ENCODE measurements at regions not wholly inside any gene's neighbourhood (a gene's known extent, or its start where the extent isn't known, plus 50 kb on each side); places are given as distances from the start of the nearest gene placed in this dataset.

- DNase-seq (ENCODE audit: low read depth in 4 of 4, low spot score in 3 of 4), result no peak
These were observed 82.5 kb upstream of the BHLHE23 start for GRCh38 chr20:63089051-63089907.

- no peak for DNase-seq (ENCODE audit: low read depth in 4 of 4, low spot score in 3 of 4)
These were observed 81.3 kb upstream of the BHLHE23 start for GRCh38 chr20:63087872-63088680.

- DNase-seq (ENCODE audit: low read depth in 4 of 4, low spot score in 3 of 4), result no peak
These were observed 80.6 kb upstream of the BHLHE23 start for GRCh38 chr20:63087236-63087871.

GRCh38 chr20:63086421-63087235 lies 79.9 kb upstream of the BHLHE23 start:
- DNase-seq (ENCODE audit: low read depth in 4 of 4, low spot score in 3 of 4), result no peak

- DNase-seq (ENCODE audit: low read depth in 4 of 4, low spot score in 3 of 4), result no peak
These were observed 78.5 kb upstream of the BHLHE23 start for GRCh38 chr20:63085151-63085861.

- no peak for DNase-seq (ENCODE audit: low read depth in 4 of 4, low spot score in 3 of 4)
These were observed 77.8 kb upstream of the BHLHE23 start for GRCh38 chr20:63084563-63084927.

- DNase-seq (ENCODE audit: low read depth in 4 of 4, low spot score in 3 of 4), result no peak
These were observed 77.2 kb upstream of the BHLHE23 start for GRCh38 chr20:63083831-63084562.

- no peak for DNase-seq (ENCODE audit: low read depth in 4 of 4, low spot score in 3 of 4)
These were observed 76.4 kb upstream of the BHLHE23 start for GRCh38 chr20:63082939-63083735.

GRCh38 chr20:63082308-63082938 lies 75.7 kb upstream of the BHLHE23 start:
- DNase-seq (ENCODE audit: low read depth in 4 of 4, low spot score in 3 of 4), result peak; percentile 43 to 62 (median 54)

- no peak for DNase-seq (ENCODE audit: low read depth in 4 of 4, low spot score in 3 of 4)
These were observed 75.1 kb upstream of the BHLHE23 start for GRCh38 chr20:63081831-63082230.

GRCh38 chr20:63081351-63081750 lies 74.6 kb upstream of the BHLHE23 start:
- no peak for DNase-seq (ENCODE audit: low read depth in 4 of 4, low spot score in 3 of 4)

GRCh38 chr20:63080811-63081210 lies 74.0 kb upstream of the BHLHE23 start:
- no peak for DNase-seq (ENCODE audit: low read depth in 4 of 4, low spot score in 3 of 4)

- DNase-seq (ENCODE audit: low read depth in 4 of 4, low spot score in 3 of 4), result no peak
These were observed 73.6 kb upstream of the BHLHE23 start for GRCh38 chr20:63080411-63080810.

GRCh38 chr20:63079971-63080370 lies 73.2 kb upstream of the BHLHE23 start:
- DNase-seq (ENCODE audit: low read depth in 4 of 4, low spot score in 3 of 4), result no peak

- no peak for DNase-seq (ENCODE audit: low read depth in 4 of 4, low spot score in 3 of 4)
These were observed 70.9 kb upstream of the BHLHE23 start for GRCh38 chr20:63077705-63078104.

GRCh38 chr20:63076421-63076820 lies 69.7 kb upstream of the BHLHE23 start:
- DNase-seq (ENCODE audit: low read depth in 4 of 4, low spot score in 3 of 4), result no peak

GRCh38 chr20:63074631-63075030 lies 67.9 kb upstream of the BHLHE23 start:
- no peak for DNase-seq (ENCODE audit: low read depth in 4 of 4, low spot score in 3 of 4)

- DNase-seq (ENCODE audit: low read depth in 4 of 4, low spot score in 3 of 4), result no peak
These were observed 67.4 kb upstream of the BHLHE23 start for GRCh38 chr20:63074182-63074581.

Data from right renal pelvis (tissue), 4 donors.